Fibroblast of skin of back (primary cell): ENCODE measurements at regions not wholly inside any gene's neighbourhood (a gene's known extent, or its start where the extent isn't known, plus 50 kb on each side); places are given as distances from the start of the nearest gene placed in this dataset.
A peak's percentile ranks its signal among the peaks of the same experiment; 100 is the strongest.

Source experiments
- DNase-seq: peaks from one replicate; pipeline ENCODE4 v3.0.0-alpha.2; 2013

- no peak for DNase-seq
Observed at GRCh38 chr7:106957766-106958165, 86.7 kb upstream of the PRKAR2B start.

DNA sequence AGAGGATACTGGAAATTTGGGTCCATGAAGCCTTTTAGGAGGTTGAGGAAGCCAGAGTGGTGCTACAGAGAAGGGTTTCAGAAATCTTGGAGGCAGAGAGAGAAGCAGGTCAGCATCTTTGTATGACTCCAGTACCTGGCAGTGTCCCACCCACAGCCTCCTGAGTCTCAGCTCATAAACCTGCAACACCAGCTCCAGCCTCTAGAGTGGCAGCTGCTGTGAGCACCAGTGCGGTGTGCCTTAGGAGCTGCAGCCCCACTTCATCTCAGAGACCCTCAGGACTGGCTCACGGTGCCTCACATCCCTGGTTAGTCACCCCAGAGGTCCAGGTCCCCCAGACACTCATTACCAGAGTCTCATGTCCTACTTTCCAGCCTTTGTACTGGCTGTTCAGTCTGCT is 84.8 kb upstream of the PRKAR2B start:
- no peak for DNase-seq

GRCh38 chr7:106962751-106963150 is 81.8 kb upstream of the PRKAR2B start:
- no peak for DNase-seq

DNA sequence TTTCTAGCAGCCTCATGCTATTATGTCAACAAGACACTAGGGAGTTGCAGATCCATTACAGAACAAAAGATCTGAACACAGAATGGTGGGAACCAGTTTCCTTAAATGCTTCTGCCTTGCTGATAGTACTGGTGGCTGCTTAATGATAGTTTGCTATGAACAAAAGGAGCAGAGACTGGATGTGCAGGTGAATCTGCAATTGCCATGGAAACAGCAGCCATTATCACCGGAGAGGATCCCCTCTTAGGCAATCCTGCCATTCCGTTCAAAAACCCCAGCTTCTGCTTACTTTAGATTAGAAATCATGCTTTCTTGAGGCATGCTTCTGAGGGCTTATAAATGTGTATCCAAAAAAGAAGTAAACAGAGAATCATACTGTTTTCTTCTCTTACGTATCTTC is 80.0 kb upstream of the PRKAR2B start:
- DNase-seq: no peak

DNA sequence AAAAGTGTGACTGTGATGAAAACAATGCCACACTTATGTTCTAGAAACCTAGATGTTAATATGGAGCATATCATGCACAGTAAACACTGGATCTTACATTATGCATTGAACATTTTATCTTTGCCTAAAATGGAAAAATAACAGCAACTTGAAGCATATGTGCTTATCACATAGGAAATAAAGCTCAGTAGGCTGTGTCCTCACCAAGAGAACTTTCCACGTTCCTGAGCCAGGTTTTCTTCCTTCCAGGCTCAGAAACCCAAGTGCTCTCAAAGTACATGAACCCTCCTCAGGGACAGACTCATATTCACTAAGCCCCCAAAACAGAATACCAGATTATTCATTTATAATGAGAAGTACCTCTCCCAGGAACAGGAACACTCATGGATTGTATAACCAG is 79.4 kb upstream of the PRKAR2B start:
- no peak for DNase-seq

- no peak for DNase-seq
Observed at GRCh38 chr7:106966121-106966520, 78.4 kb upstream of the PRKAR2B start.

DNA sequence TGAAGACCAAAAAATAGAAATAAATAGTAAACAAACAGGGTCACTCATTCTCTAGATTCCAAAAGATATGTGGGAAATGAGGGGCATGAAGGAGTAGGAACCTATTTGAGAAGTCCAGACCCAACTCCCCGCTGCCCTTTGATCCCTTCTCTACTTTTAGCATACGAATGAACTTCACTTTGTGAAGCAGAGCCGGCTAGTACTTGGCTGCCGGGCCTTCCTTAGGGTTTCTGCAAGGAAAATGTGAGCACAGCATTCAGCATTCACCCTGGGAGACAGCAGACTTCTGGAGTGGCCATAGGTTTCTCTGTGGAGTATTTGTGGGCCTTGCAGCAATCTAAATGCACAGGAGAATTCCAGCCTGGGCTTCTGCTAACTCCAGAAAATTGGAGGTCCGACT is 76.3 kb upstream of the PRKAR2B start:
- no peak for DNase-seq

- DNase-seq: no peak
Observed at GRCh38 chr7:106978425-106979420, 65.8 kb upstream of the PRKAR2B start.

GRCh38 chr7:106979551-106980357 is 64.8 kb upstream of the PRKAR2B start:
- no peak for DNase-seq

DNA sequence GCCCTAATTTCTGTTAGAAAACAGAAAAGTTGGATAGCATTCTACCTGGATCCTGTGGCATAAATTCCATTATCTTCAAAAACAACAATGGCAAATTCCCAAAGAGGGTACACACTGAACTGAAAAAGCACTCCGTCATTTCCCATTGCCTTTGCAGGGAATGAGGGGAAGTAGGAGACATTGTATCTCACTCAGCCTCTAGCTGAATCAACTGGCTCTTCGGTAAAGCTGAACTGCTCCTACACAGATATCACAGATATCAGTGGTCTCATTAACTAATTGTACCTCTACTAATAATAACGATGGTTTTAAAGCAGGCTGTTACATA is 64.2 kb upstream of the PRKAR2B start:
- DNase-seq: no peak

DNA sequence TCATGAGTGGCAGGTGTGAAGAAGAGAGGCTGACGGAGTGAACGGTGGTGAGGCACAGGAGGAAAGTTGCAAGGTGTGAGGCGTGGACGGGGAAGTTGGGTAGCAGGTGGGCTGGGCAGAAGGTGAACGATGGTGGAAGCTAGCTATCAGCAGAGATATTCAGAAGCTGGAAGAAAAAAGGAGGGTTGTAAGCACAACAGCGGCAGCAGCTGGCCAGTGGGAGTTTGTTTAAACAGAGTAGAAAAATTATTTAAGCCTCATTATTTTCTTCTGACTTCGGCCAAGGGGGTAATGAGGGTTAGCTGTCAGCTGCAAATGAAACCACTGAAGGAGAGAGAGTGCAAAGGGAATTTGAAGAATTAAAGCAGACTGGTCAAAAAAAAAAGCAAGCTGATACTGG is 62.1 kb upstream of the PRKAR2B start:
- DNase-seq: no peak

GRCh38 chr7:106984034-106984433 is 60.5 kb upstream of the PRKAR2B start:
- no peak for DNase-seq

DNA sequence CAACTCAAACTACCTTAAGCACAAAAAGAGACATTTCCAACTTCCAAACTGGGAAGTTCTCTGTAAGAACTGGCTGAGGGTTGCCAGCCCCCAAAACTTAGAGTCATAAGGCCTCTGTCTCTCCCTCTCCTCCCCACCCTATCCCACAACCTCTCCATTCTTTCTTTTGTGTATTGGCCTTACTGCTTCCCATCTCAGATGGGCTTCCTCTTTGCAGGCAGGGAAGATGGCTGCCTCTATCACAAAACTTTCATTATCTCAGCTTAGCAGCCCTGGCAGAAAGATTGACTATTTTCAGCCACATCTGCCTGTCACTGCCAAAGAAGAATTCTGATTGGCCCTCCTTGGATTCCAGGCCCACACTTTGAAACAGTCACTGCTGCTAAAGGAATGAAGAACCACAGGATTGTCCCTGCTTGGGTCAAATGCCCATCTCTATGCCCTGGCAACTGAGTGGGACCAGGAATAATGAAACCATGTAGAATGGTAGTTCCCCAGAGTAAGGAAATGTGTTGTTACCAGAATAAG is 58.0 kb upstream of the PRKAR2B start:
- peak; percentile 17 for DNase-seq

GRCh38 chr7:106987777-106988176 is 56.7 kb upstream of the PRKAR2B start:
- DNase-seq: no peak

GRCh38 chr7:106992511-106992910 is 52.0 kb upstream of the PRKAR2B start:
- DNase-seq: no peak
